H1 (cell line): ENCODE measurements at regions not wholly inside any gene's neighbourhood (a gene's known extent, or its start where the extent isn't known, plus 50 kb on each side); places are given as distances from the start of the nearest gene placed in this dataset.

Experiments
- ASH2L ChIP-seq: fragments of 200-600, 300-600 bp; sonication (generic); IDR thresholded peaks from one replicate; pipeline ENCODE4 v1.7.1; 2017; ENCODE audit warnings: low read length
- ATF3 ChIP-seq: IDR thresholded peaks from 2 replicates; pipeline ENCODE4 v1.6.1; 2011; ENCODE audit warnings: low read depth, mild to moderate bottlenecking, low read length; ENCODE audit not compliant: insufficient read depth
- KDM5A ChIP-seq: fragments of 200-600 bp; IDR thresholded peaks from 2 replicates; pipeline ENCODE4 v1.7.1; 2012; ENCODE audit warnings: mild to moderate bottlenecking, low read length, inconsistent platforms, mixed read lengths
- NANOG ChIP-seq: IDR thresholded peaks from 2 replicates; pipeline ENCODE4 v1.6.1; 2011; ENCODE audit warnings: low read length, low read depth, mild to moderate bottlenecking, inconsistent platforms; ENCODE audit not compliant: insufficient read depth, poor library complexity, severe bottlenecking
- RAD21 ChIP-seq, 2 experiments: IDR thresholded peaks in 1 of 2; conservative IDR thresholded peaks in 1 of 2; 2 replicates each; pipeline ENCODE4 v1.6.1; 2011; ENCODE audit warnings: low read depth in 2 of 2, low read length in 2 of 2, improper control_type of control experiment in 1 of 2, inconsistent platforms in 1 of 2, mild to moderate bottlenecking in 1 of 2, moderate library complexity in 1 of 2
- RBBP5 ChIP-seq: IDR thresholded peaks from 2 replicates; pipeline ENCODE4 v1.7.1; 2012; ENCODE audit warnings: low read depth, mild to moderate bottlenecking, inconsistent platforms, low read length, moderate library complexity, borderline replicate concordance

GRCh38 chr4:62560858-62561257 is 1360.7 kb downstream of the ADGRL3 start (continued):
- TF ChIP-seq ATF3 (no peak), RAD21 (IDR thresholded peaks at IDR 0.05 in 1 of 2, conservative IDR thresholded peaks at IDR 0.05 in 1 of 2; ENCODE audit: low read depth in 2 of 2, low read length in 2 of 2) (no peak), ASH2L (no peak), KDM5A (no peak), NANOG (no peak), RBBP5 (no peak)
